OCI-LY7 (cell line): ENCODE measurements at regions not wholly inside any gene's neighbourhood (a gene's known extent, or its start where the extent isn't known, plus 50 kb on each side); places are given as distances from the start of the nearest gene placed in this dataset.

Source experiments
- BruUV-seq: library from RNA; stranded (reverse); fragments of 400-500 nt; replicated peaks from 2 replicates; lab custom pipeline; 2021; lab: Mats Ljungman, UMichigan
- CTCF ChIA-PET: fragments of 300-600 bp; sonication (Branson Sonifier 250); formaldehyde crosslinking; loops from one replicate; lab custom pipeline; 2022; ENCODE audit warnings: antibody characterized with exemption; ENCODE audit not compliant: unreplicated experiment; lab: Charles Lee
- POLR2A ChIA-PET: fragments of 300-600 bp; sonication (Branson Sonifier 250); formaldehyde crosslinking; loops from one replicate; lab custom pipeline; 2022; ENCODE audit warnings: antibody characterized with exemption; lab: Charles Lee
- DNase-seq: peaks from one replicate; pipeline ENCODE4 v3.0.0-alpha.2; 2015; ENCODE audit warnings: low spot score
- H2AFZ ChIP-seq: fragments of 200-600 bp; sonication (generic), shearing (Covaris generic); 2 replicates; pipeline ENCODE4 v1.6.1; 2014; ENCODE audit warnings: mild to moderate bottlenecking, antibody characterized with exemption, low read length, moderate library complexity
- H3K27ac ChIP-seq: fragments of 200-600 bp; sonication (generic); 2 replicates; pipeline ENCODE4 v1.5.1; 2014; ENCODE audit warnings: mixed run types, low read depth, mild to moderate bottlenecking, moderate library complexity, low read length, inconsistent platforms; ENCODE audit not compliant: poor library complexity, severe bottlenecking
- H3K36me3 ChIP-seq: fragments of 200-600 bp; sonication (generic); 2 replicates; pipeline ENCODE4 v1.6.1; 2014; ENCODE audit warnings: mild to moderate bottlenecking, antibody characterized with exemption, low read length, moderate library complexity, mixed read lengths; ENCODE audit not compliant: insufficient read depth
- H3K4me1 ChIP-seq: fragments of 200-600 bp; sonication (generic); 2 replicates; pipeline ENCODE4 v1.5.1; 2014; ENCODE audit warnings: mild to moderate bottlenecking, low read length; ENCODE audit not compliant: insufficient read depth, poor library complexity, severe bottlenecking
- H3K4me2 ChIP-seq: fragments of 200-600 bp; sonication (generic); 2 replicates; pipeline ENCODE4 v1.6.1; 2014; ENCODE audit warnings: mild to moderate bottlenecking, low read length
- H3K4me3 ChIP-seq: fragments of 200-600 bp; sonication (generic); 2 replicates; pipeline ENCODE4 v1.5.1; 2014; ENCODE audit warnings: mild to moderate bottlenecking, low read depth, low read length; ENCODE audit not compliant: poor library complexity, severe bottlenecking
- H3K79me2 ChIP-seq: fragments of 200-600 bp; sonication (generic); 2 replicates; pipeline ENCODE4 v1.6.1; 2016; ENCODE audit warnings: low read depth, mild to moderate bottlenecking, low read length, moderate library complexity, mixed read lengths; ENCODE audit not compliant: insufficient read depth
- H3K9me2 ChIP-seq: fragments of 200-600 bp; sonication (generic); 2 replicates; pipeline ENCODE4 v1.6.1; 2016; ENCODE audit warnings: mild to moderate bottlenecking, low read length, mixed read lengths; ENCODE audit not compliant: insufficient read depth
- H3K9me3 ChIP-seq: fragments of 200-600 bp; sonication (generic); 2 replicates; pipeline ENCODE4 v1.6.1; 2014; ENCODE audit warnings: mild to moderate bottlenecking, mixed run types, low read length, mixed read lengths
- H4K20me1 ChIP-seq: fragments of 200-600 bp; sonication (generic); 2 replicates; pipeline ENCODE4 v1.6.1; 2014; ENCODE audit warnings: mild to moderate bottlenecking, antibody characterized with exemption, low read length, moderate library complexity, mixed read lengths; ENCODE audit not compliant: insufficient read depth
- EZH2phosphoT487 ChIP-seq: fragments of 200-600 bp; sonication (generic); IDR thresholded peaks from 2 replicates; pipeline ENCODE4 v1.6.1; 2018; ENCODE audit warnings: low read depth, borderline replicate concordance, mild to moderate bottlenecking, mixed run types, antibody characterized with exemption, low read length, moderate library complexity, mixed read lengths
- intact Hi-C: fragments of 100-400 bp; cut with micrococcal nuclease; formaldehyde crosslinking; loops from one replicate; pipeline ENCODE4 v1.10.0; 2022; ENCODE audit not compliant: unreplicated experiment
- TF ChIP-seq, protein P1 (sequence below): fragments of 200-600 bp; sonication (generic); conservative IDR thresholded peaks from 2 replicates; pipeline ENCODE4 v1.5.1; 2014; ENCODE audit warnings: mild to moderate bottlenecking, antibody characterized with exemption, low read length, moderate library complexity, mixed read lengths

DNA sequence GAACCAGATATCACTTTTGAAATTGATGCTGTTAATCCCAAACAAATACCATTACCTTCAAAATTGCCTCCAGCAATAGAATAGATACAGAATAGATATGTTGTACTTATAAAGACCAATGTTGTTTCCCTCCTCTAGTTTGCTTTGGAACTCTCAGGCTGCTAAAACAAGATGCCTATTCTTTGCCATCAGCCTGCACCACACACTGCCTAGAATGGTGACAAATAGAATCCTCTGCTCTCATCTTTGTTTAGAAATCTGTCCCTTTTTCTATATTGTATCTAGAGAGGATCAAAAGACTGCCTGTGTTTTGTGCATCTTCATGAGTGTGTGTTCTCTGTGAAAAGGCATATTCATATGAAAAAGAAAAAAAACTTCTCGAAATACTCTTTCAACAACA lies 349.2 kb upstream of the CCDC54 start:
- TF ChIP-seq, protein P1, sequence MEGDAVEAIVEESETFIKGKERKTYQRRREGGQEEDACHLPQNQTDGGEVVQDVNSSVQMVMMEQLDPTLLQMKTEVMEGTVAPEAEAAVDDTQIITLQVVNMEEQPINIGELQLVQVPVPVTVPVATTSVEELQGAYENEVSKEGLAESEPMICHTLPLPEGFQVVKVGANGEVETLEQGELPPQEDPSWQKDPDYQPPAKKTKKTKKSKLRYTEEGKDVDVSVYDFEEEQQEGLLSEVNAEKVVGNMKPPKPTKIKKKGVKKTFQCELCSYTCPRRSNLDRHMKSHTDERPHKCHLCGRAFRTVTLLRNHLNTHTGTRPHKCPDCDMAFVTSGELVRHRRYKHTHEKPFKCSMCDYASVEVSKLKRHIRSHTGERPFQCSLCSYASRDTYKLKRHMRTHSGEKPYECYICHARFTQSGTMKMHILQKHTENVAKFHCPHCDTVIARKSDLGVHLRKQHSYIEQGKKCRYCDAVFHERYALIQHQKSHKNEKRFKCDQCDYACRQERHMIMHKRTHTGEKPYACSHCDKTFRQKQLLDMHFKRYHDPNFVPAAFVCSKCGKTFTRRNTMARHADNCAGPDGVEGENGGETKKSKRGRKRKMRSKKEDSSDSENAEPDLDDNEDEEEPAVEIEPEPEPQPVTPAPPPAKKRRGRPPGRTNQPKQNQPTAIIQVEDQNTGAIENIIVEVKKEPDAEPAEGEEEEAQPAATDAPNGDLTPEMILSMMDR, result no peak
- no peak for TF ChIP-seq EZH2phosphoT487
- intact Hi-C loops, result no loop called here
- POLR2A ChIA-PET, result no interaction called here

GRCh38 chr3:107028626-107029025 lies 348.6 kb upstream of the CCDC54 start:
- Histone ChIP-seq H3K9me3 (no peaks in the 10 kb centered on the region), H3K27ac (no peak overlapping the region), H3K36me3 (no peaks in the 10 kb centered on the region), H3K4me2 (no peak overlapping the region), H3K9me2 (no peaks in the 10 kb centered on the region), H3K4me1 (no peaks in the 10 kb centered on the region), H2AFZ (no peak overlapping the region), H4K20me1 (no peaks in the 10 kb centered on the region), H3K4me3 (no peak overlapping the region), H3K79me2 (no peaks in the 10 kb centered on the region)
- no peak for DNase-seq
- BruUV-seq, result no TSS peak
- ChIA-PET CTCF (no interaction called here), POLR2A (interaction anchor here (1.1 kb wide), 1 partner anchor 20 kb away, joined by 3 read pairs; no protein-coding TSS in a partner anchor)
- TF ChIP-seq EZH2phosphoT487, result no peak
- TF ChIP-seq, protein P1, result no peak
- intact Hi-C loops, result no loop called here

More for the DNA sequence above, 349.2 kb upstream of the CCDC54 start:
- no peaks in the 10 kb centered on the region for H3K4me1 ChIP-seq
- no TSS peak for BruUV-seq
- no peaks in the 10 kb centered on the region for H3K36me3 ChIP-seq
- H3K27ac ChIP-seq, result no peak overlapping the region
- no peaks in the 10 kb centered on the region for H3K79me2 ChIP-seq
- DNase-seq, result no peak
- H3K9me3 ChIP-seq, result no peaks in the 10 kb centered on the region
- H3K9me2 ChIP-seq, result no peaks in the 10 kb centered on the region
- no peaks in the 10 kb centered on the region for H4K20me1 ChIP-seq
- H3K4me3 ChIP-seq, result no peak overlapping the region
- CTCF ChIA-PET, result no interaction called here
- H2AFZ ChIP-seq, result no peak overlapping the region
- no peak overlapping the region for H3K4me2 ChIP-seq

- POLR2A ChIA-PET, result no interaction called here
- no peak overlapping the region for H3K4me3 ChIP-seq
- CTCF ChIA-PET, result no interaction called here
- H3K9me3 ChIP-seq, result no peaks in the 10 kb centered on the region
- no peak overlapping the region for H3K4me2 ChIP-seq
- no peaks in the 10 kb centered on the region for H3K9me2 ChIP-seq
- no peak overlapping the region for H2AFZ ChIP-seq
- no TSS peak for BruUV-seq
- intact Hi-C loops, result no loop called here
- no peaks in the 10 kb centered on the region for H3K79me2 ChIP-seq
- H3K27ac ChIP-seq, result no peak overlapping the region
- H3K4me1 ChIP-seq, result no peaks in the 10 kb centered on the region
- no peaks in the 10 kb centered on the region for H3K36me3 ChIP-seq
- H4K20me1 ChIP-seq, result no peaks in the 10 kb centered on the region
- DNase-seq, result no peak
- no peak for TF ChIP-seq EZH2phosphoT487
- TF ChIP-seq, protein P1, result no peak
These were observed 345.1 kb upstream of the CCDC54 start for GRCh38 chr3:107032111-107032510.
